ENCODE measurements at regions not wholly inside any gene's neighbourhood (a gene's known extent, or its start where the extent isn't known, plus 50 kb on each side); places are given as distances from the start of the nearest gene placed in this dataset.

GRCh38 chr9:80732506-80732905, 956.8 kb downstream of the TLE1 start:
- TF ChIP-seq CTCF (IDR thresholded peaks at IDR 0.05) = no peak
- no peak for TF ChIP-seq POLR2AphosphoS5 (IDR thresholded peaks at IDR 0.05)
- no peak for TF ChIP-seq POLR2A (IDR thresholded peaks at IDR 0.05; ENCODE audit: low read depth)
